ENCODE measurements at regions not wholly inside any gene's neighbourhood (a gene's known extent, or its start where the extent isn't known, plus 50 kb on each side); places are given as distances from the start of the nearest gene placed in this dataset.

DNA sequence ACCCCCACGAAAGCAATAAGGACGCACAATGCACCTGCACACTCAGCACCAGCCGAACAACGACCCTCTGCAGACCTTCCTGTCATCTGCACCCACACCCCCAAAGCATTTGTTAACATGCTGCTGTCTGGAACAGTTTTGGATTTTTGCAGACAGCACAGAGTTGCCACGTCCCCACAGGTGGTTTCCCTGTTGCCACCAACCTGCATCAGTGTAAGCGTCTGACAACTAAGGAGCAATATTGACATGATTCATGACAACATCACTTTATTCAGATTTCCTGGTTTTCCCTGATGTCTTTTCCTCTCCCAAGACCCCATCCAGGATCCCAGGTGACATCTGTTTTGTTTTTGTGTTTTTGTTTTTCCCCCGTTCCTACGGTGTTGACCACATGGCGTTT lies 150.7 kb upstream of the C14orf180 start:
- no peaks in the 10 kb centered on the region for H4K20me1 ChIP-seq (ENCODE audit: insufficient read depth)
- no peaks in the 10 kb centered on the region for H3K27me3 ChIP-seq (ENCODE audit: insufficient read depth)
- H3K79me2 ChIP-seq (ENCODE audit: insufficient read depth) = no peaks in the 10 kb centered on the region
- ChIA-PET CTCF (interaction anchor here (2.0 kb wide), 1 partner anchor 135 kb away, joined by 6 read pairs; no protein-coding TSS in a partner anchor), POLR2A (no interaction called here)
- H3K36me3 ChIP-seq (replicated peaks in 1 of 2; ENCODE audit: control insufficient read depth in 1 of 2, insufficient read depth in 2 of 2, low read length in 1 of 2) = no peaks in the 10 kb centered on the region
- H3K9me3 ChIP-seq = no peaks in the 10 kb centered on the region
- 54% methylated on average over 9 of the region's 9 CpGs for WGBS (ENCODE audit: low lambda C conversion rate)
- H3K9ac ChIP-seq = no peak overlapping the region
- DNase-seq = no peak
- no peak overlapping the region for H3K27ac ChIP-seq (ENCODE audit: low read depth in 2 of 2, low read length in 1 of 2)
- H3K4me2 ChIP-seq = no peak overlapping the region
- no peaks in the 10 kb centered on the region for H3K9me2 ChIP-seq
- H2AFZ ChIP-seq (ENCODE audit: low read depth) = no peak overlapping the region
- peaks cover 0 to 26% of the 10 kb centered on the region in 2 experiments; a peak in 1 of 4 replicates for H3K4me1 ChIP-seq (ENCODE audit: control insufficient read depth in 1 of 2, insufficient read depth in 2 of 2, low read depth in 1 of 2, low read length in 1 of 2)
- no peaks in the 10 kb centered on the region for H3F3A ChIP-seq (replicated peaks; ENCODE audit: insufficient read depth)
- TF ChIP-seq, protein P1, sequence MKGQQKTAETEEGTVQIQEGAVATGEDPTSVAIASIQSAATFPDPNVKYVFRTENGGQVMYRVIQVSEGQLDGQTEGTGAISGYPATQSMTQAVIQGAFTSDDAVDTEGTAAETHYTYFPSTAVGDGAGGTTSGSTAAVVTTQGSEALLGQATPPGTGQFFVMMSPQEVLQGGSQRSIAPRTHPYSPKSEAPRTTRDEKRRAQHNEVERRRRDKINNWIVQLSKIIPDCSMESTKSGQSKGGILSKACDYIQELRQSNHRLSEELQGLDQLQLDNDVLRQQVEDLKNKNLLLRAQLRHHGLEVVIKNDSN (IDR thresholded peaks at IDR 0.05; ENCODE audit: borderline replicate concordance, low read depth) = no peak
- no peak overlapping the region for H3K4me3 ChIP-seq (ENCODE audit: low read depth in 2 of 2, low read length in 1 of 2)

DNA sequence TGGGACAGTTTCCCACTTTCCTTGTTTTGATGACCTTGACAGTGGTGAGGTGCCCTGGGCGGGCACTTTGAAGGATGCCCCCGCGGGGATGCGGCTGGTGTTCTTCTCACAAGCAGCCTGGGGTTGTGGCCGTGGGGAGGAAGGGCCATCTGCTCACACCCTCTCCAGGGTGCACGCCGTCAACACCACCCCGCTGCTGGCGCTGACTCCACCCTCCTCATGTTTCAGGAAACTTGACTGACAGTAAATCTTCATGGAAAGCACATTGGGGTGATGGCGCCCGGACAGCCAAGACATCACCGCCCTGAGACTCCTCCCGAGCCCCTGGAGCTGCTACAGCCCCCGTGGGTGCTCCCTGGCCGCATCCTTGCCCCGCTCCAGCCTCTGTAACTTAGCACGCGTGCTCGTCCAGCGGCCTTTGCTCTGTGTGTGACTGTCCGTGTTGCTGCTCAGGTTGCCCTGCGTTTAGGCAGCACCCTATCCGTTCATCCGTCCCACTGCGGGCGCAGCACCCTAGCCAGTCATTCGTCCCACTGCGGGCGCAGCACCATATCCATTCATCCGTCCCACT lies 150.2 kb upstream of the C14orf180 start:
- no peaks in the 10 kb centered on the region for H3K9me2 ChIP-seq
- 60% methylated on average over 29 of the region's 30 CpGs for WGBS (ENCODE audit: low lambda C conversion rate)
- H3K79me2 ChIP-seq (ENCODE audit: insufficient read depth) = no peaks in the 10 kb centered on the region
- H3K9ac ChIP-seq = no peak overlapping the region
- H3K4me2 ChIP-seq = no peak overlapping the region
- no peaks in the 10 kb centered on the region for H3F3A ChIP-seq (replicated peaks; ENCODE audit: insufficient read depth)
- no peak overlapping the region for H3K4me3 ChIP-seq (ENCODE audit: low read depth in 2 of 2, low read length in 1 of 2)
- H2AFZ ChIP-seq (ENCODE audit: low read depth) = no peak overlapping the region
- peak; percentile 41 for DNase-seq
- CTCF ChIA-PET = no interaction called here
- peaks cover 0 to 20% of the 10 kb centered on the region in 2 experiments; a peak in 1 of 4 replicates for H3K4me1 ChIP-seq (ENCODE audit: control insufficient read depth in 1 of 2, insufficient read depth in 2 of 2, low read depth in 1 of 2, low read length in 1 of 2)
- POLR2A ChIA-PET = no interaction called here
- no peaks in the 10 kb centered on the region for H3K36me3 ChIP-seq (replicated peaks in 1 of 2; ENCODE audit: control insufficient read depth in 1 of 2, insufficient read depth in 2 of 2, low read length in 1 of 2)
- TF ChIP-seq, protein P2, sequence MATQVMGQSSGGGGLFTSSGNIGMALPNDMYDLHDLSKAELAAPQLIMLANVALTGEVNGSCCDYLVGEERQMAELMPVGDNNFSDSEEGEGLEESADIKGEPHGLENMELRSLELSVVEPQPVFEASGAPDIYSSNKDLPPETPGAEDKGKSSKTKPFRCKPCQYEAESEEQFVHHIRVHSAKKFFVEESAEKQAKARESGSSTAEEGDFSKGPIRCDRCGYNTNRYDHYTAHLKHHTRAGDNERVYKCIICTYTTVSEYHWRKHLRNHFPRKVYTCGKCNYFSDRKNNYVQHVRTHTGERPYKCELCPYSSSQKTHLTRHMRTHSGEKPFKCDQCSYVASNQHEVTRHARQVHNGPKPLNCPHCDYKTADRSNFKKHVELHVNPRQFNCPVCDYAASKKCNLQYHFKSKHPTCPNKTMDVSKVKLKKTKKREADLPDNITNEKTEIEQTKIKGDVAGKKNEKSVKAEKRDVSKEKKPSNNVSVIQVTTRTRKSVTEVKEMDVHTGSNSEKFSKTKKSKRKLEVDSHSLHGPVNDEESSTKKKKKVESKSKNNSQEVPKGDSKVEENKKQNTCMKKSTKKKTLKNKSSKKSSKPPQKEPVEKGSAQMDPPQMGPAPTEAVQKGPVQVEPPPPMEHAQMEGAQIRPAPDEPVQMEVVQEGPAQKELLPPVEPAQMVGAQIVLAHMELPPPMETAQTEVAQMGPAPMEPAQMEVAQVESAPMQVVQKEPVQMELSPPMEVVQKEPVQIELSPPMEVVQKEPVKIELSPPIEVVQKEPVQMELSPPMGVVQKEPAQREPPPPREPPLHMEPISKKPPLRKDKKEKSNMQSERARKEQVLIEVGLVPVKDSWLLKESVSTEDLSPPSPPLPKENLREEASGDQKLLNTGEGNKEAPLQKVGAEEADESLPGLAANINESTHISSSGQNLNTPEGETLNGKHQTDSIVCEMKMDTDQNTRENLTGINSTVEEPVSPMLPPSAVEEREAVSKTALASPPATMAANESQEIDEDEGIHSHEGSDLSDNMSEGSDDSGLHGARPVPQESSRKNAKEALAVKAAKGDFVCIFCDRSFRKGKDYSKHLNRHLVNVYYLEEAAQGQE (IDR thresholded peaks at IDR 0.05; ENCODE audit: low read depth, low read length) = no peak
- TF ChIP-seq JUND (IDR thresholded peaks at IDR 0.05) (no peak), RAD21 (IDR thresholded peaks at IDR 0.05; ENCODE audit: low read length) (no peak), EP300 (IDR thresholded peaks at IDR 0.05; ENCODE audit: borderline replicate concordance in 1 of 2, low read depth in 1 of 2, low read length in 1 of 2) (no peak), TAF1 (IDR thresholded peaks at IDR 0.05; ENCODE audit: borderline replicate concordance, low read depth, low read length) (no peak), SMC3 (IDR thresholded peaks at IDR 0.05; ENCODE audit: low read depth, low read length) (no peak), RFX5 (IDR thresholded peaks at IDR 0.05; ENCODE audit: low read length) (no peak), NRF1 (IDR thresholded peaks at IDR 0.05; ENCODE audit: low read depth, low read length) (no peak), SIN3A (IDR thresholded peaks at IDR 0.05; ENCODE audit: borderline replicate concordance, low read depth, low read length) (no peak)
- no peaks in the 10 kb centered on the region for H4K20me1 ChIP-seq (ENCODE audit: insufficient read depth)
- no peaks in the 10 kb centered on the region for H3K27me3 ChIP-seq (ENCODE audit: insufficient read depth)
- H3K27ac ChIP-seq (ENCODE audit: low read depth in 2 of 2, low read length in 1 of 2) = no peak overlapping the region
- no peaks in the 10 kb centered on the region for H3K9me3 ChIP-seq

Measured in SK-N-SH (cell line).